Ovary (tissue), 7 donors: ENCODE measurements at regions not wholly inside any gene's neighbourhood (a gene's known extent, or its start where the extent isn't known, plus 50 kb on each side); places are given as distances from the start of the nearest gene placed in this dataset.

ENCODE experiments used
- DNase-seq, 5 donors: peaks; one replicate each; pipeline ENCODE4 v3.0.0-alpha.2; 2019 to 2020
- H3K27ac ChIP-seq, 2 donors: fragments of 200-600 bp; one replicate each; pipeline versions ENCODE4 v1.5.1 to v1.8.0; 2019 to 2022
- H3K27me3 ChIP-seq: fragments of 200-600 bp; one replicate; pipeline ENCODE4 v1.8.0; 2022
- H3K36me3 ChIP-seq: fragments of 200-600 bp; sonication (generic); one replicate; pipeline ENCODE4 v1.5.1; 2019
- H3K4me1 ChIP-seq: one replicate; pipeline ENCODE4 v1.8.1; 2013; ENCODE audit warnings: mild to moderate bottlenecking, moderate library complexity; ENCODE audit not compliant: insufficient read depth
- H3K4me3 ChIP-seq: fragments of 200-600 bp; sonication (generic); one replicate; pipeline ENCODE4 v1.5.1; 2017
- H3K9me3 ChIP-seq, 2 donors: fragments of 200-600 bp in 1 of 2; sonication (generic) in 1 of 2; one replicate each; pipeline versions ENCODE4 v1.5.1 to v1.8.1; 2013 to 2019; ENCODE audit warnings: mild to moderate bottlenecking in 1 of 2, moderate library complexity in 1 of 2
- CTCF ChIP-seq, 3 donors: fragments of 450-650 bp in 2 of 3; fragments of 200-600 bp in 1 of 3; IDR thresholded peaks; one replicate each; pipeline versions ENCODE4 v1.5.1 to v1.8.0; 2016 to 2022; ENCODE audit warnings: antibody characterized with exemption in 3 of 3, mild to moderate bottlenecking in 1 of 3
- EP300 ChIP-seq: sonication (generic); formaldehyde crosslinking; IDR thresholded peaks from one replicate; pipeline ENCODE4 v1.6.1; 2017; ENCODE audit warnings: antibody characterized with exemption
- POLR2A ChIP-seq: fragments of 450-650 bp; IDR thresholded peaks from one replicate; pipeline ENCODE4 v1.6.1; 2017; ENCODE audit warnings: antibody characterized with exemption, mild to moderate bottlenecking, moderate library complexity
- WGBS, 3 donors: extraction: QIAGEN DNeasy Blood & Tissue Kit in 1 of 3; methylation state at CpG; one replicate each; pipeline versions ENCODE4 v1.1.5 to v1.1.7; 2013 to 2017; 5-methylcytosine and 5-hydroxymethylcytosine counted together
- intact Hi-C, 4 donors: fragments of 100-400 bp; cut with DNase I; formaldehyde crosslinking; loops; one replicate each; pipeline versions ENCODE4 v1.11.0 to v1.15.1; 2022 to 2023
- donor health status: DM: no; HTN: no; CAD: no; lungs with moderate emphysema.
- donor health status: DM: no; HTN: no; CAD: no.
- donor health status: Bipolar disorder and iron deficiency.
- donor health status: DM: no; HTN: no; CAD: no.
- donor health status: DM: yes; HTN: yes; CAD: no.

- Histone ChIP-seq H3K9me3 (no peaks in the 10 kb centered on the region), H3K27ac (no peak overlapping the region), H3K4me1 (no peaks in the 10 kb centered on the region), H3K36me3 (no peaks in the 10 kb centered on the region), H3K27me3 (no peaks in the 10 kb centered on the region), H3K4me3 (no peak overlapping the region)
- 78 to 87% (median 86%) methylated on average over 2 of the region's 2 CpGs for whole genome bisulfite sequencing, 3 donors
- TF ChIP-seq POLR2A (no peak), EP300 (no peak), CTCF (IDR thresholded peaks at IDR 0.05) (no peak)
- no peak for DNase-seq
- intact Hi-C loops: no loop called here
These were observed 389.7 kb downstream of the GPM6A start for GRCh38 chr4:175422331-175422730.

- TF ChIP-seq EP300 (no peak), CTCF (IDR thresholded peaks at IDR 0.05) (no peak), POLR2A (no peak)
- no peak overlapping the region for H3K27ac ChIP-seq
- DNase-seq: no peak
- intact Hi-C loops: no loop called here
- no peaks in the 10 kb centered on the region for H3K27me3 ChIP-seq
- H3K4me1 ChIP-seq: no peaks in the 10 kb centered on the region
- no peak overlapping the region for H3K4me3 ChIP-seq
- WGBS, 3 donors: 86 to 89% (median 87%) methylated on average over 4 of the region's 4 CpGs
- no peaks in the 10 kb centered on the region for H3K36me3 ChIP-seq
- H3K9me3 ChIP-seq: no peaks in the 10 kb centered on the region
These were observed 388.0 kb downstream of the GPM6A start for GRCh38 chr4:175424111-175424510.

GRCh38 chr4:175427751-175428150, 384.3 kb downstream of the GPM6A start:
- no peaks in the 10 kb centered on the region for H3K9me3 ChIP-seq
- H3K27me3 ChIP-seq: no peaks in the 10 kb centered on the region
- H3K36me3 ChIP-seq: no peaks in the 10 kb centered on the region
- H3K4me1 ChIP-seq: no peaks in the 10 kb centered on the region
- intact Hi-C loops: no loop called here
- TF ChIP-seq EP300 (no peak), CTCF (IDR thresholded peaks at IDR 0.05) (no peak), POLR2A (no peak)
- no peak overlapping the region for H3K27ac ChIP-seq
- DNase-seq: peak in 1 of 5 donors; percentile 12
- WGBS, 3 donors: 72 to 95% (median 77%) methylated on average over 27 to 43 of the region's 44 CpGs
- no peak overlapping the region for H3K4me3 ChIP-seq

DNA sequence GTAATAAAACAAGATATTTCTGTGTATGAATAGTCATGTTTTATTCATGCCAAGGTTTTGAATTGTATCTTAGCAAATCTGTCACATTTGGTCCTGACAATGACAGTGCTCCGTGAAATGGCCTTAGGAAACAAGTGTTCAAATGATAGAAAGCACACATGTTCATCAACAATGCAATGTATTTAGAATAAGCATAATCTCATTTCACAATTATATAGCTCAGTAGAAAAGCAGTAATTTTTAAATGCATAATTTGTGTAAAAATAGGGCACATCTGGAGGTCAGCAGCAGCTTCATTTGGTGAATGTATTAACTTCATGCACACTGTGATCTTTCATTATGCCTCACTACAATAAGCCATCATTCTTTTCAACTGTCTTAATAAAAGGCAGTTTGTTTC, 380.4 kb downstream of the GPM6A start:
- DNase-seq: no peak
- intact Hi-C loops: no loop called here
- H3K36me3 ChIP-seq: no peaks in the 10 kb centered on the region
- no peak overlapping the region for H3K27ac ChIP-seq
- WGBS, 3 donors: 63 to 70% (median 68%) methylated on average over 1 of the region's 1 CpG
- no peak overlapping the region for H3K4me3 ChIP-seq
- H3K9me3 ChIP-seq: no peaks in the 10 kb centered on the region
- H3K4me1 ChIP-seq: no peaks in the 10 kb centered on the region
- no peaks in the 10 kb centered on the region for H3K27me3 ChIP-seq
- TF ChIP-seq POLR2A (no peak), EP300 (no peak), CTCF (IDR thresholded peaks at IDR 0.05) (no peak)

DNA sequence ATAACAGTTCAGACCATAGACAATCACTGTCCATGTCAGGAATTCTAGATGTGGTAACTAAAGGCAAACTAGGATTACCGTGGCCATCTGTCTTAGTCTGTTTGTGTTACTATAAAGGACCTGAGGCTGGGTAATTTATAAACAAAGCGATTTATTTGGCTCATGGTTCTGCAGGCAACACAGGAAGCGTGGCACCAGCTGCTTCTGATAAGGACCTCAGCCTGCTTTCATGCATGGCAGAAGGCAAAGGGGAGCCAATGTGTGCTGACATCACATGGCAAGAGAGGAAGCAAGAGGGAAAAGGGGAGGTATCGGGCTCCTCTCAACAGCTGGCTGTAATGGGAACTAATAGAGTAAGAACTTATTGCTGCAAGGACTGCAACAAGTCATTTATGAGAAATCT, 376.7 kb downstream of the GPM6A start:
- 57 to 72% (median 58%) methylated on average over 4 of the region's 4 CpGs for WGBS, 3 donors
- intact Hi-C loops: no loop called here
- no peaks in the 10 kb centered on the region for H3K9me3 ChIP-seq
- no peaks in the 10 kb centered on the region for H3K27me3 ChIP-seq
- H3K36me3 ChIP-seq: no peaks in the 10 kb centered on the region
- no peak for DNase-seq
- no peak for TF ChIP-seq POLR2A
- TF ChIP-seq CTCF (IDR thresholded peaks at IDR 0.05): no peak
- TF ChIP-seq EP300: no peak
- no peak overlapping the region for H3K27ac ChIP-seq
- H3K4me1 ChIP-seq: no peaks in the 10 kb centered on the region
- H3K4me3 ChIP-seq: no peak overlapping the region
